CD4-positive, alpha-beta T cell treated with Interferon gamma for 1 hour (primary cell): ENCODE measurements at regions not wholly inside any gene's neighbourhood (a gene's known extent, or its start where the extent isn't known, plus 50 kb on each side); places are given as distances from the start of the nearest gene placed in this dataset.
"Not testable (repeated sequence)": the region's sequence is repeated elsewhere in the genome, so short reads cannot be mapped to it uniquely, and the experiment has no call there.

Experiments
- DNase-seq: peaks from one replicate; pipeline ENCODE4 v3.0.0-alpha.2; 2020

GRCh38 chrX:40788698-40789097, 53.4 kb upstream of the MED14 start:
- DNase-seq = not testable (repeated sequence)

- DNase-seq = no peak
Observed at GRCh38 chrX:40792433-40792832, 57.1 kb upstream of the MED14 start.

- DNase-seq = not testable (repeated sequence)
Observed at GRCh38 chrX:40794829-40795130, 59.4 kb upstream of the MED14 start.

- DNase-seq = not testable (repeated sequence)
Observed at GRCh38 chrX:40799745-40800144, 64.4 kb upstream of the MED14 start.

- DNase-seq = no peak
Observed at GRCh38 chrX:40805404-40805803, 70.1 kb upstream of the MED14 start.

GRCh38 chrX:40806513-40807220, 71.3 kb upstream of the MED14 start:
- DNase-seq = no peak

GRCh38 chrX:40807384-40807783, 72.0 kb upstream of the MED14 start:
- no peak for DNase-seq

- no peak for DNase-seq
Observed at GRCh38 chrX:40808203-40808602, 72.9 kb upstream of the MED14 start.

GRCh38 chrX:40809210-40809609, 73.9 kb upstream of the MED14 start:
- no peak for DNase-seq

- DNase-seq = not testable (repeated sequence)
Observed at GRCh38 chrX:40815045-40815444, 79.7 kb upstream of the MED14 start.

GRCh38 chrX:40816906-40817305, 81.6 kb upstream of the MED14 start:
- no peak for DNase-seq

- DNase-seq = no peak
Observed at GRCh38 chrX:40818236-40818635, 82.9 kb upstream of the MED14 start.

- no peak for DNase-seq
Observed at GRCh38 chrX:40821780-40822179, 86.4 kb upstream of the MED14 start.

GRCh38 chrX:40827331-40827730, 92.0 kb upstream of the MED14 start:
- no peak for DNase-seq

- DNase-seq = no peak
Observed at GRCh38 chrX:40831750-40832149, 96.4 kb upstream of the MED14 start.

- DNase-seq = no peak
Observed at GRCh38 chrX:40832723-40833122, 97.4 kb upstream of the MED14 start.

- DNase-seq = no peak
Observed at GRCh38 chrX:40834225-40834624, 98.9 kb upstream of the MED14 start.

GRCh38 chrX:40835526-40835925, 100.2 kb upstream of the MED14 start:
- no peak for DNase-seq

GRCh38 chrX:40843643-40844042, 108.3 kb upstream of the MED14 start:
- no peak for DNase-seq

- DNase-seq = no peak
Observed at GRCh38 chrX:40844471-40844870, 109.1 kb upstream of the MED14 start.

- DNase-seq = no peak
Observed at GRCh38 chrX:40845331-40845911, 110.1 kb upstream of the MED14 start.

- DNase-seq = no peak
Observed at GRCh38 chrX:40849906-40850823, 114.8 kb upstream of the MED14 start.

GRCh38 chrX:40852586-40852985, 117.2 kb upstream of the MED14 start:
- DNase-seq = no peak
